Fibroblast of mammary gland (primary cell): ENCODE measurements at regions not wholly inside any gene's neighbourhood (a gene's known extent, or its start where the extent isn't known, plus 50 kb on each side); places are given as distances from the start of the nearest gene placed in this dataset.

Experiments used
- DNase-seq: peaks from one replicate; pipeline ENCODE4 v3.0.0-alpha.2; 2010; ENCODE audit warnings: low read depth
- H3K4me3 ChIP-seq: 2 replicates; pipeline ENCODE4 v1.5.1; 2011; ENCODE audit warnings: low read depth, mild to moderate bottlenecking, low read length, moderate library complexity; ENCODE audit not compliant: control insufficient read depth
- TF ChIP-seq, protein P1 (sequence below): conservative IDR thresholded peaks from 2 replicates; pipeline ENCODE4 v1.5.1; 2011; ENCODE audit warnings: low read depth, low read length, inconsistent platforms; ENCODE audit not compliant: control insufficient read depth, insufficient read depth

DNA sequence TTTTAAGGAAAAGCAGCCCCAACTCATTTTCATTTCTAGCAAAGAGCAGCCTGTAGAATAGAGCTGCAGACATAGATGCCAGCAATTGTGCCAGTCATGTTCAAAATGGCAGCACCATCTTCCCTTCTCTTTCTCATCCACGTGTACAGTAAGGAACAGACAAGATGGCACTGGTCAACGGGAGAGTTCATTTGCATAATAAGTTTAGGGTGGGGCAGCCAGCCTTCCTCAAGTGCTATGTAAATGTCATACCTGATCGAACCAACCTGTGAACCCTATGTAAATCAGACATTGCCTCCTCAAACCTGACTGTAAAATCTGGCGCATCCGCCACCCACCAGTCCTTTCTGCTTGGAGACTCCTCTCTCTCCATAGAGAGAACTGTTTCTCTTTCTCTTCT lies 150.0 kb upstream of the CDH13 start:
- no peak for DNase-seq
- H3K4me3 ChIP-seq, result no peak overlapping the region
- TF ChIP-seq, protein P1, sequence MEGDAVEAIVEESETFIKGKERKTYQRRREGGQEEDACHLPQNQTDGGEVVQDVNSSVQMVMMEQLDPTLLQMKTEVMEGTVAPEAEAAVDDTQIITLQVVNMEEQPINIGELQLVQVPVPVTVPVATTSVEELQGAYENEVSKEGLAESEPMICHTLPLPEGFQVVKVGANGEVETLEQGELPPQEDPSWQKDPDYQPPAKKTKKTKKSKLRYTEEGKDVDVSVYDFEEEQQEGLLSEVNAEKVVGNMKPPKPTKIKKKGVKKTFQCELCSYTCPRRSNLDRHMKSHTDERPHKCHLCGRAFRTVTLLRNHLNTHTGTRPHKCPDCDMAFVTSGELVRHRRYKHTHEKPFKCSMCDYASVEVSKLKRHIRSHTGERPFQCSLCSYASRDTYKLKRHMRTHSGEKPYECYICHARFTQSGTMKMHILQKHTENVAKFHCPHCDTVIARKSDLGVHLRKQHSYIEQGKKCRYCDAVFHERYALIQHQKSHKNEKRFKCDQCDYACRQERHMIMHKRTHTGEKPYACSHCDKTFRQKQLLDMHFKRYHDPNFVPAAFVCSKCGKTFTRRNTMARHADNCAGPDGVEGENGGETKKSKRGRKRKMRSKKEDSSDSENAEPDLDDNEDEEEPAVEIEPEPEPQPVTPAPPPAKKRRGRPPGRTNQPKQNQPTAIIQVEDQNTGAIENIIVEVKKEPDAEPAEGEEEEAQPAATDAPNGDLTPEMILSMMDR, result no peak

GRCh38 chr16:82470620-82471152 lies 156.1 kb upstream of the CDH13 start:
- DNase-seq, result no peak
- TF ChIP-seq, protein P1, result no peak
- no peak overlapping the region for H3K4me3 ChIP-seq

- no peak for DNase-seq
- TF ChIP-seq, protein P1, result no peak
- no peak overlapping the region for H3K4me3 ChIP-seq
These were observed 156.8 kb upstream of the CDH13 start for GRCh38 chr16:82470016-82470415.

- no peak for DNase-seq
- TF ChIP-seq, protein P1, result no peak
- H3K4me3 ChIP-seq, result no peak overlapping the region
These were observed 162.6 kb upstream of the CDH13 start for GRCh38 chr16:82464187-82464586.

DNA sequence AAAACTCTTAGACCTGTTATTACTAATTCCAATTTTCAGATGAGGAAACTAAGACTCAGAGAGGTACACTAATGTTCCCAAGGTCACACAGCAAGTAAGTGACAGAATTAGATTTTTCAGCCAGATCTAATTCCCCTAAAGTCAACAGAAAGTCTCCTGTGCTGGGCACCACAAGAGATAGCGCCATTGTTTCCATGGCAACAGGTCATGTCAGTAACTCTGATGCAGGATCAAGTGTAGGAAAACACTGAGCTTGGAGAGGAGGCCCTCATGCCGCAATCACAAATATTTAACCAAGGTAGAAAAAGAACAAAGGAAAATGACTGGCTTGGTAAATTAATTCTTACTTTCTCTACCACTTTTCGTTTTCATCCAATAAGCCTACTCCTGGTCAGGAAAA lies 166.0 kb upstream of the CDH13 start:
- TF ChIP-seq, protein P1, result no peak
- DNase-seq, result no peak
- H3K4me3 ChIP-seq, result no peak overlapping the region

GRCh38 chr16:82459580-82460256 lies 167.1 kb upstream of the CDH13 start:
- TF ChIP-seq, protein P1, result no peak
- no peak for DNase-seq

More at GRCh38 chr16:82459580-82460256, 167.1 kb upstream of the CDH13 start:
- no peak overlapping the region for H3K4me3 ChIP-seq
